Loucy (cell line): ENCODE measurements at regions not wholly inside any gene's neighbourhood (a gene's known extent, or its start where the extent isn't known, plus 50 kb on each side); places are given as distances from the start of the nearest gene placed in this dataset.

Source experiments
- EZH2phosphoT487 ChIP-seq: fragments of 200-600 bp; IDR thresholded peaks from 2 replicates; pipeline ENCODE4 v1.6.1; 2018; ENCODE audit warnings: antibody characterized with exemption, mild to moderate bottlenecking, moderate library complexity, borderline replicate concordance
- TF ChIP-seq, protein P1 (sequence below): fragments of 200-600 bp; sonication (generic); conservative IDR thresholded peaks from 2 replicates; pipeline ENCODE4 v1.5.1; 2014; ENCODE audit warnings: mild to moderate bottlenecking, antibody characterized with exemption, low read length

DNA sequence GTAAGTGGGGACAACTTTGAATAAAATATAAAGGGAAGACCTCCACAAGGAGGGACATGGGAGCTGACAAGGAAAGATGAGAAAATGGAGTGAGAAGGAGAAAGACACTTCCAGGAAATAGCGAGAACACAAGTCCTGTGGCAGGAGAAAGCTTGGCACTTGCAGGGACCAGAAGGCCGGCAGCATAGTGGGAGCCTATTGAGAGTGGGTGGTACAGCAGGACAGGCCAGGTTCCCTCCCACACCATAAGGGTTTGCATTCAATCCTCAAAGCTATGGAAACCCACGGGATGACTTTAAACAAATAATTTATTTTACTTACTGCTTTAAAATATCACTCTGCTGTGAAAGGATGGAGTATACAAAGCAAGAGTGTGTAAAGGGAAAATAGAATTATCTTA, 173.2 kb upstream of the ELL2 start:
- TF ChIP-seq, protein P1, sequence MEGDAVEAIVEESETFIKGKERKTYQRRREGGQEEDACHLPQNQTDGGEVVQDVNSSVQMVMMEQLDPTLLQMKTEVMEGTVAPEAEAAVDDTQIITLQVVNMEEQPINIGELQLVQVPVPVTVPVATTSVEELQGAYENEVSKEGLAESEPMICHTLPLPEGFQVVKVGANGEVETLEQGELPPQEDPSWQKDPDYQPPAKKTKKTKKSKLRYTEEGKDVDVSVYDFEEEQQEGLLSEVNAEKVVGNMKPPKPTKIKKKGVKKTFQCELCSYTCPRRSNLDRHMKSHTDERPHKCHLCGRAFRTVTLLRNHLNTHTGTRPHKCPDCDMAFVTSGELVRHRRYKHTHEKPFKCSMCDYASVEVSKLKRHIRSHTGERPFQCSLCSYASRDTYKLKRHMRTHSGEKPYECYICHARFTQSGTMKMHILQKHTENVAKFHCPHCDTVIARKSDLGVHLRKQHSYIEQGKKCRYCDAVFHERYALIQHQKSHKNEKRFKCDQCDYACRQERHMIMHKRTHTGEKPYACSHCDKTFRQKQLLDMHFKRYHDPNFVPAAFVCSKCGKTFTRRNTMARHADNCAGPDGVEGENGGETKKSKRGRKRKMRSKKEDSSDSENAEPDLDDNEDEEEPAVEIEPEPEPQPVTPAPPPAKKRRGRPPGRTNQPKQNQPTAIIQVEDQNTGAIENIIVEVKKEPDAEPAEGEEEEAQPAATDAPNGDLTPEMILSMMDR = no peak
- TF ChIP-seq EZH2phosphoT487 = no peak
